Activated T-cell treated with anti-CD3 and anti-CD28 coated beads, Interleukin-2, amount 50 U/mL, for 48 hours (primary cell): ENCODE measurements at regions not wholly inside any gene's neighbourhood (a gene's known extent, or its start where the extent isn't known, plus 50 kb on each side); places are given as distances from the start of the nearest gene placed in this dataset.

ENCODE experiments used
- DNase-seq, 2 experiments: peaks; one replicate each; pipeline ENCODE4 v3.0.0-alpha.2; 2020

- DNase-seq = no peak
Observed at GRCh38 chr6:166046982-166047381, 120.7 kb downstream of the TBXT start.

DNA sequence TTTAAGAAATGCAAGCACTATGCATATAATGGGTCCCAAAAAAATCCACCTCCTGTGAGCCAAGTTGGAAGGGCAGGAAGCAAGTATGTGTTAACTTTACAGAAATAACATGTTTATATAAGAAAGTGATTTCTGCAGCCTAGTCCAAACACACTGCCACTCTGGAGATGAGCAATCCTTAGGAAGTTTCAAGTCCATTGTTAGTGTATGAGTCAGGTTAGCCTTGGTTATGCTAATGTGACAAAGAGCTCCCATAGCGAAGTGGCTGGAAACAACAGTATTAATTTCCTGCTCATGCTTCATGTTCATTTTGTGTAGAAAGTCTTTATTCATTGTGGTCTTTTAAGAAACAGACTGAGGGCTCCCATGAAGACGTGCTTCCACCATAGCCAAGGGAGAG is 121.4 kb downstream of the TBXT start:
- DNase-seq = no peak

GRCh38 chr6:166045860-166046200 is 121.8 kb downstream of the TBXT start:
- no peak for DNase-seq

GRCh38 chr6:166045173-166045859 is 122.3 kb downstream of the TBXT start:
- DNase-seq = no peak

DNA sequence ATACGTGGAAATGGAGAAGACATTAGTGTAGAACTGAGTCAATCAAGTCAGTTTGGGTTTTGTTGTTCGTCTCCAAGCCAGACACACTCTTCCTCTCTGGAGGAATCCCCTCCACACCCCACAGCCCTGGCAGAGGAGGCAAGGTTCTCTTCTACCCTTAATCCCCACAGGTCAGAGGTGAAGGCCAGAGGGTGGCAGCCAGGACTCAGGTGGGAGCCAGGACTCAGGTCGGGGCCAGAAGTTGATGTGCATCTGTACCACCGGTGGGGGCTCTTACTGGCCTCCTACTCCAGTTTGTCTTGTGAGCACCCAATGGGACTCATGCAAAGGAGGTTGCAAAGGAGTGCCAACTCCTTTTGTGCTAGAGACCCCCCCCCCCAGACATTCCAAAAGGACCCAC is 126.4 kb downstream of the TBXT start:
- no peak for DNase-seq

GRCh38 chr6:166040292-166040691 is 127.4 kb downstream of the TBXT start:
- DNase-seq = no peak

- DNase-seq = no peak
Observed at GRCh38 chr6:166036316-166037095, 131.1 kb downstream of the TBXT start.

DNA sequence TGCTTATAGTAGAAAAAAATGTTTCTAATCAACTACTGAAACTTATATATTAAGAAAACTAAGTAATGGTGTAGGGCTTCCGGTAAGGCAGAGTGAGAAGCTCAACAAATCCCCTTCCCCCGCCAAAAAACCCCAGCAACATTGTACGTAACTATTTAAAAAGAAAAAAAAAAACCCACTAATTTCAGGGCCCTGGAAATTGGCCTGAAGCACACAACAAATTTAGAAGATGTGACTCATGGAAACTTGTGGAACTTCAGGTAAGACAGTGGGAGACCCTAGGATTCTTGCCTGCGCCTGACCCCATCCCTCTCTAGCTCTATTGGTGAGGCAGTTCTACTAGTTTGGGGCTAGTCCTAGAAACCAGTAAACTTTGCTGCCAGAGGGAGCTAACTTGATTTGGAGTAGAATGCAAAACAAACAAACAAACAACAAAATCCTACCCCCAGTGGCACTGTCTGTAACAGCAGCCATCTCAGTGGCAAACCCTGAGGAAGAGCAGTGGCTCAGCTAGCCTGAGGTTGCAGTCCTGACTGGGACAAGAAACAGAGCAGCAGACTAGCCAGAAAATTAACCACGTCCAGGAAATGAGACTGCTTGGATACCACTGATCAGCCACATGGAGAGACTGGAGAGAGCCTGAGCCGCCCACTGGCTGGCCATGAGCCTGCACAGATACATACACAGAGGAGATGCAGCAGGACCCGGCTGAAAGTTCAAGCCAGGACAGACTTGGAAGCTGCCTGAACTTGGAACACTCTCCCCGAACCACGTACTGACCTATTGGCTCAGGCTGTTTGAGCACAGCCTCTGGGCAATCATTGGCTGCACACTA is 135.1 kb downstream of the TBXT start:
- DNase-seq = no peak

GRCh38 chr6:166031275-166031674 is 136.4 kb downstream of the TBXT start:
- no peak for DNase-seq

DNA sequence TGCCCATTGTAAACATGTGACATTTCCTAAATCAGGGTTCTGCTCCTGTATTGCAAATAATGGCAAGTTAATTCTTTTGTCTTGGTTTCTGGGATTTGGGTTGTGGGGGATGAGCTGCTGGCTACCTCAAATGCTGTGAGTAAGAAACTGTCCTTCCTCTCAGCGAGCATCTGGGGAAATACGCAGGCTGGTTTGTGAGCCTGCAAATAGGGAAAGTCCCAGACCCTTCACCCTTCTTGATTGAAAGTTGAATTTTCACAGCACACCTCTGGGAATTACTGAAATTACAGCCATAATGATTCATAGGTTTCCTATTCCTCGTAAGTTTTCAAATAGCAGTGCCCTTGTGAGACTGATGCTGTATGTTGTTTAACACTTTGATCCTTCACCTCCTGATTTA is 138.1 kb downstream of the TBXT start:
- DNase-seq = no peak

DNA sequence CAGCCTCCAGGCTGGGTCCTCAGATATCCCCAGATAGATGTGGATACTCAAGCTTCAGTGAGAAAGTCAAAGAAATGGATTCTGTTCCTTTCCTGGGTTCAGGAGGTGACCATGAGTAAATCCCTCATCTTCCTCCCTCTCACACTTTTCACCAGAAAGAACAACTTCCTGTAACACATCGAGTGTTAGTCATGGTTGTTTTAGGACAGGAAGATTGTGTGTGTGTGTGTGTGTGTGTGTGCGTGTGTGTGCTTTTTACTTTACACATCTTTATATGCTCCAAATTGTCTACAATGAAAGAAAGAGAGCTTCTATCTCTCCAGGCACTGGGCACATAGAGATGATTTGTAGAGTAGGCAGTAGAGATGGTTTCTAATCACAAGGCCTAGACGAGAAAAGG is 139.9 kb downstream of the TBXT start:
- DNase-seq = no peak

- no peak for DNase-seq
Observed at GRCh38 chr6:166026586-166027126, 141.0 kb downstream of the TBXT start.

- no peak for DNase-seq
Observed at GRCh38 chr6:166025149-166025898, 142.3 kb downstream of the TBXT start.

DNA sequence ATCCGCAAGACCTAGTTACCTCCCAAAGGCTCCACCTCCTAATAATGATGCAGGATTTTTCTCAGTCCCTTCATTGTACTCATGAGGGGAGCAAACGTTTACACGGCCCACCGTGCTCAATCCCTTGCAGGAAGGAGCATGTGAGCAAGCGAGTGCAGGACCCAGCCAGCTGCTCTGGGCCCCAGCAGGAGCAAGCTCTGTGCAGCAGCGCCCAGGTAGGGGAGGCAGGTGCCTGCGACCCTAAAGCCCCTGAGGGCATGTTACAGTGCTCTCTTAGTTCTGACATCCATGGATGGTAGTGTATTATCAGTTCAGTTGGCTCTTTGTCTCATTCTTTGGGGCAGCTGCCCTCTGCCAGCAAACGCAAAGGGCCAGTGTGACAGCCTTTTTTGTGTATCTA is 143.4 kb downstream of the TBXT start:
- no peak for DNase-seq

GRCh38 chr6:166023273-166023989 is 144.2 kb downstream of the TBXT start:
- no peak for DNase-seq

DNA sequence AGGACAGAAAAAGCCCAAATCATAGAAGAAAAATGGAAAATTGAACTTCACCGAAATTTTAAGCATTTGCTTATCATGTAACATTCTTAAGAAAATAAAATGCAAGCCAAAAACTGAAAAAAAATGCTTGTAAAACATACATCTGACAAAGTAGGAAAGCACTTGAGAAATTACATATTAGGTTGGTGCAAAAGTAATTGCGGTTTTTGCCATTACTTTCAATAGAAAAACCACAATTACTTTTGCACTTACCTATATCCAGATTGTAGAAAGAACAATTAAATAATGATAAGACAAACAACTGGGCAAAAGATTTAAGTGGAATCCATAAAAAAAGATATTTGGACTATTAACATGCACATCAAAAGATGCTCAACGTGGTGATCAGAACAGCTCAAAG is 146.2 kb downstream of the TBXT start:
- no peak for DNase-seq

GRCh38 chr6:166019214-166019613 is 148.4 kb downstream of the TBXT start:
- DNase-seq = no peak

GRCh38 chr6:166017032-166017635 is 150.5 kb downstream of the TBXT start:
- DNase-seq = no peak

DNA sequence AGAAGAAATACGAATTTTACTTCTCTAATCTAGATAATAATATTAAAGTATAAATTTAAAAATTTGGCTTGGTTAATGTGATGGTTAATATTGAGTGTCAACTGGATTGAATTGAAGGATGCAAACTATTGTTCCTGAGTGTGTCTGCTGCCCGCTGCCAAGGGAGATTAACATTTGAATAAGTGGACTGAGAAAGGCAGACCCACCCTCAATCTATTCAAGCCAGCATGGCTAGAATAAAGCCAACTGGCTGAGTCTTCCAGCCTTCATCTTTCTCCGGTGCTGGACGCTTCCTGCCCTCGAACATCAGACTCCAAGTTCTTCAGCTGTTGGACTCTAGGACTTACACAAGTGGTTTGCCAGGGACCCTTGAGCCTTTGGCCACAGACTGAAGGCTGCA is 152.7 kb downstream of the TBXT start:
- DNase-seq = no peak

DNA sequence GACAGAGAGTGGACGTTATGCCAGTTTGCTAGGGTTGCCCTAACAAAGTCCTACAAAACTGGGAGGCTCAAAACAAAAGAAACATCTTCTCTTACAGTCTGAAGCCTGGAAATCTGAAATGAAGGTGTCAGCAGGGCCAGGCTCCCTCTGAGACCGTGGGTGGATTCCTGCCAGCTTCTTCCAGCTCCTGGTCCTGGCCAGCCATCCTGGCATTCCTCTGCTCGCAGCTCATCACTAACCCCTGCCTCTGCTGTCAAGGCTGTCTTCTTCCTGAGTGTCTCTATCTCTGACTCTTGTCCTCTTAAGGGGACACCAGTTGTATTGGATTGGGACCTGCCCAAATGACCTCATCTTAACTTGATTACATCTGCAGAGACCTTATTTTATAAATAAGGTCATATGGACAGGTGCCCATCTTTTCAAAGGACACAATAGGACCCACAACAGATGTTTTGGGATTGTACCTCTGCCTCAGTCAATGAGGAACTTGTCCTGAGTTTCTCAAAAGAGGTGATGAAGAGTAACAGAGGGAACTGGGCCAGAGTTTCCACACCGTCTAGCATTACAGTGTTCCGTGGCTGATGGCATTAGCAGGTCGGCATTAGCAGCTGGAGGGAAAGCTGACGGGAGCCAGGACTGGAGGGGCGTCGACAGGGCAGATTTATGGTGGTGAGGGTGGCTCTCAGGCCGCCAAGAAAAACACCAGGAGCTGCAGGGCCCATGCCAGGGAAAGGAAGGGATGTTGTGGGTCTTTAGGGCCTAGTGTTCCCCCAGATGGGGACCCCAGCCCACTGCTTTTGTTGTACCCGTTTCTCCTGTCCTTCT is 157.3 kb downstream of the TBXT start:
- DNase-seq = no peak
